K562 (cell line): ENCODE measurements at regions not wholly inside any gene's neighbourhood (a gene's known extent, or its start where the extent isn't known, plus 50 kb on each side); places are given as distances from the start of the nearest gene placed in this dataset.

ENCODE experiments used
- ATAC-seq: fragments of 200-7000 bp; cut with Tn5 transposase; 3 replicates; pipeline ENCODE4 v1.9.1; 2020; ENCODE audit warnings: moderate library complexity
- BruUV-seq: library from RNA; stranded (reverse); fragments of 400-500 nt; replicated peaks from 2 replicates; lab custom pipeline; 2021; lab: Mats Ljungman, UMichigan
- CTCF ChIA-PET: fragments of 300-600 bp; formaldehyde crosslinking; extraction: SDS; loops from one replicate; lab custom pipeline; 2021; ENCODE audit warnings: low intra/inter-chr PET ratio; lab: Yijun Ruan, JAX
- POLR2A ChIA-PET: fragments of 300-600, 350-650 bp; sonication (Branson Sonifier 250); formaldehyde crosslinking; extraction: SDS; loops from one replicate; lab custom pipeline; 2021; ENCODE audit warnings: antibody characterized with exemption, inconsistent platforms; lab: Yijun Ruan, JAX
- DNase-seq, 4 experiments: peaks; one replicate each; pipeline versions ENCODE4 v3.0.0 to v3.0.0-alpha.2; 2011 to 2018; ENCODE audit warnings: low spot score in 3 of 4, mixed read lengths in 3 of 4; ENCODE audit errors: extremely low read depth in 1 of 4
- FAIRE-seq: peaks from 2 replicates; lab custom pipeline; 2011; peaks lifted over from hg19 to GRCh38; lab: Jason Lieb, UNC
- H2AFZ ChIP-seq: 2 replicates; pipeline ENCODE4 v1.6.0; 2011; ENCODE audit warnings: low read depth, low read length, control low read depth, inconsistent platforms
- H3K27ac ChIP-seq: fragments of 200-600 bp; 3 replicates; pipeline ENCODE4 v1.8.0; 2011; ENCODE audit warnings: low read depth, mild to moderate bottlenecking, control low read depth, inconsistent platforms, low read length, moderate library complexity, mixed read lengths; ENCODE audit errors: extremely low read depth
- H3K27me3 ChIP-seq, 2 experiments: fragments of 300-600 bp in 1 of 2; 2 replicates in 1 of 2; 3 replicates in 1 of 2; pipeline versions ENCODE4 v1.6.0 to v1.8.0; 2011; ENCODE audit warnings: inconsistent platforms in 2 of 2, low read length in 2 of 2, mild to moderate bottlenecking in 1 of 2, mixed read lengths in 1 of 2, moderate library complexity in 1 of 2; ENCODE audit not compliant: control insufficient read depth in 2 of 2, insufficient read depth in 2 of 2
- H3K36me3 ChIP-seq: fragments of 300-600 bp; 3 replicates; pipeline ENCODE4 v1.8.0; 2011; ENCODE audit warnings: mild to moderate bottlenecking, low read length, inconsistent platforms; ENCODE audit not compliant: control insufficient read depth, insufficient read depth
- H3K4me1 ChIP-seq, 2 experiments: fragments of 200-600 bp in 1 of 2; replicated peaks in 1 of 2; 2 replicates in 1 of 2; 3 replicates in 1 of 2; pipeline versions ENCODE4 v1.5.1 to v1.8.0; 2011; ENCODE audit warnings: inconsistent platforms in 2 of 2, low read length in 2 of 2, mild to moderate bottlenecking in 1 of 2, mixed read lengths in 1 of 2, moderate library complexity in 1 of 2; ENCODE audit not compliant: control insufficient read depth in 2 of 2, insufficient read depth in 2 of 2
- H3K4me2 ChIP-seq: 2 replicates; pipeline ENCODE4 v1.6.1; 2011; ENCODE audit warnings: low read length, control low read depth, inconsistent platforms, mixed read lengths; ENCODE audit not compliant: insufficient read depth
- H3K4me3 ChIP-seq: fragments of 200-600 bp; sonication (generic), shearing (Covaris generic); 2 replicates; pipeline ENCODE4 v1.5.1; 2016; ENCODE audit warnings: control low read depth, inconsistent platforms
- H3K79me2 ChIP-seq: fragments of 200-600 bp; 3 replicates; pipeline ENCODE4 v1.8.0; 2011; ENCODE audit warnings: low read length, inconsistent platforms; ENCODE audit not compliant: control insufficient read depth, insufficient read depth
- H3K9ac ChIP-seq, 2 experiments: 2 replicates each; pipeline versions ENCODE4 v1.6.0 to v1.6.1; 2011; ENCODE audit warnings: low read depth in 2 of 2, low read length in 2 of 2, control low read depth in 1 of 2, inconsistent platforms in 1 of 2, mild to moderate bottlenecking in 1 of 2, mixed read lengths in 1 of 2; ENCODE audit not compliant: insufficient read depth in 1 of 2
- H3K9me1 ChIP-seq: one replicate; pipeline ENCODE4 v1.6.0; 2011; ENCODE audit warnings: inconsistent platforms, mild to moderate bottlenecking, low read length, moderate library complexity; ENCODE audit not compliant: control insufficient read depth, insufficient read depth
- H3K9me3 ChIP-seq: replicated peaks from 2 replicates; pipeline ENCODE4 v1.5.1; 2011; ENCODE audit warnings: low read depth, low read length, inconsistent platforms; ENCODE audit not compliant: control insufficient read depth, insufficient read depth
- H4K20me1 ChIP-seq: replicated peaks from 2 replicates; pipeline ENCODE4 v1.6.1; 2011; ENCODE audit warnings: low read length, inconsistent platforms, mixed read lengths; ENCODE audit not compliant: control insufficient read depth, insufficient read depth
- BDP1 ChIP-seq: IDR thresholded peaks from 3 replicates; pipeline ENCODE4 v1.6.1; 2011; ENCODE audit not compliant: insufficient read length, insufficient read depth
- CTCF ChIP-seq, 3 experiments: IDR thresholded peaks in 2 of 3; conservative IDR thresholded peaks in 1 of 3; 2 replicates each; pipeline ENCODE4 v1.5.1; 2011 to 2012; ENCODE audit warnings: low read length in 3 of 3, mild to moderate bottlenecking in 3 of 3, control low read depth in 2 of 3, improper control_type of control experiment in 1 of 3, inconsistent platforms in 1 of 3, low read depth in 1 of 3, mixed read lengths in 1 of 3, moderate library complexity in 1 of 3; ENCODE audit not compliant: insufficient read depth in 2 of 3
- FOXJ3 ChIP-seq: sonication (generic); formaldehyde crosslinking; IDR thresholded peaks from 2 replicates; pipeline ENCODE4 v1.4.0; 2020; ENCODE audit warnings: mild to moderate bottlenecking, missing genetic modification reagents
- FUS ChIP-seq: fragments of 200-400 bp; formaldehyde crosslinking; optimal IDR thresholded peaks from 2 replicates; pipeline ENCODE3; 2017; ENCODE audit warnings: low read depth, low read length
- HDAC6 ChIP-seq: IDR thresholded peaks from 2 replicates; pipeline ENCODE4 v1.6.1; 2012; ENCODE audit warnings: low read depth, mild to moderate bottlenecking, control low read depth, inconsistent platforms, low read length, moderate library complexity
- HES1 ChIP-seq: fragments of 450-650 bp; IDR thresholded peaks from 2 replicates; pipeline ENCODE4 v1.6.1; 2016; ENCODE audit warnings: low read depth, mild to moderate bottlenecking, moderate library complexity
- MIER1 ChIP-seq: fragments of 450-650 bp; IDR thresholded peaks from 2 replicates; pipeline ENCODE4 v1.6.1; 2016; ENCODE audit warnings: antibody characterized with exemption, mild to moderate bottlenecking, low read depth
- MLLT1 ChIP-seq, 2 experiments: fragments of 450-650 bp; IDR thresholded peaks; 2 replicates each; pipeline ENCODE4 v1.6.1; 2016
- SREBF2 ChIP-seq: sonication (generic); formaldehyde crosslinking; IDR thresholded peaks from 2 replicates; pipeline ENCODE4 v1.4.0; 2020; ENCODE audit warnings: mild to moderate bottlenecking, missing genetic modification reagents
- SRF ChIP-seq, 2 experiments: fragments of 250-450, 450-650 bp in 1 of 2; sonication (Bioruptor Pico) in 1 of 2; sonication (generic) in 1 of 2; formaldehyde crosslinking; IDR thresholded peaks; 2 replicates each; pipeline versions ENCODE4 v1.5.0 to v1.5.1; 2020 to 2022; ENCODE audit warnings: mild to moderate bottlenecking in 1 of 2, missing genetic modification reagents in 1 of 2
- YBX1 ChIP-seq: fragments of 450-650 bp; IDR thresholded peaks from 2 replicates; pipeline ENCODE4 v1.7.1; 2016; ENCODE audit warnings: mild to moderate bottlenecking
- YY1 ChIP-seq, 3 experiments: IDR thresholded peaks; 2 replicates each; pipeline ENCODE4 v1.6.1; 2011; ENCODE audit warnings: low read length in 2 of 3, mild to moderate bottlenecking in 2 of 3, moderate library complexity in 2 of 3, borderline replicate concordance in 1 of 3, control low read depth in 1 of 3, low read depth in 1 of 3; ENCODE audit not compliant: insufficient read depth in 3 of 3, insufficient replicate concordance in 2 of 3, control insufficient read depth in 1 of 3, insufficient read length in 1 of 3; ENCODE audit errors: extremely low read depth in 1 of 3
- ZBTB11 ChIP-seq, 3 experiments: fragments of 200-800 bp in 1 of 3; fragments of 250-450 bp in 1 of 3; fragments of 450-650 bp in 1 of 3; sonication (Bioruptor Pico) in 1 of 3; sonication (Bioruptor generic) in 1 of 3; formaldehyde crosslinking in 1 of 3; IDR thresholded peaks; 2 replicates each; pipeline versions ENCODE4 v1.6.1 to v1.8.0; 2016 to 2022; ENCODE audit warnings: mild to moderate bottlenecking in 2 of 3, missing genetic modification characterization in 2 of 3, missing compliant biosample characterization in 1 of 3, moderate library complexity in 1 of 3
- ZNF583 ChIP-seq: fragments of 250-450 bp; sonication (Bioruptor Pico); IDR thresholded peaks from 2 replicates; pipeline ENCODE4 v1.4.0; 2020
- ZNF79 ChIP-seq: fragments of 250-450 bp; sonication (Bioruptor Pico); IDR thresholded peaks from 2 replicates; pipeline ENCODE4 v1.4.0; 2020; ENCODE audit warnings: low read depth, mild to moderate bottlenecking, moderate library complexity
- WGBS: fragments of 100-300 bp; shearing (Covaris generic); methylation state at CpG from one replicate; pipeline ENCODE4 v1.1.6; 2016; ENCODE audit warnings: low coverage, mixed read lengths; ENCODE audit not compliant: insufficient coverage; ENCODE audit errors: missing lambda C conversion rate; 5-methylcytosine and 5-hydroxymethylcytosine counted together
- in situ Hi-C: fragments of 300-500 bp; cut with MboI; formaldehyde crosslinking; loops from 4 replicates; pipeline ENCODE4 v1.15.0; 2018; ENCODE audit warnings: inconsistent platforms, mixed read lengths
- intact Hi-C: fragments of 100-400 bp; cut with micrococcal nuclease; formaldehyde crosslinking; loops from 2 replicates; pipeline ENCODE4 v1.14.2; 2022

GRCh38 chr5:38008198-38008597, 168.4 kb upstream of the GDNF start:
- H3K9me1 ChIP-seq, result no peaks in the 10 kb centered on the region
- H3K79me2 ChIP-seq, result no peaks in the 10 kb centered on the region
- no peaks in the 10 kb centered on the region for H4K20me1 ChIP-seq
- no peak for ATAC-seq
- no peak overlapping the region for H3K27ac ChIP-seq
- FAIRE-seq, result no peak
- no peaks in the 10 kb centered on the region for H3K9me3 ChIP-seq
- H3K9ac ChIP-seq, result no peak overlapping the region
- no peak overlapping the region for H3K4me3 ChIP-seq
- POLR2A ChIA-PET, result interaction anchor here (0.6 kb wide), 1 partner anchor 1391 kb away, joined by 3 read pairs; no protein-coding TSS in a partner anchor
- H3K4me1 ChIP-seq, result no peaks in the 10 kb centered on the region
- no TSS peak for BruUV-seq
- DNase-seq, result no peak
- 0% methylated on average over 1 of the region's 1 CpG for WGBS
- in situ Hi-C loops, result no loop called here
- intact Hi-C loops, result no loop called here
- no peaks in the 10 kb centered on the region for H3K27me3 ChIP-seq
- CTCF ChIA-PET, result no interaction called here
- no peaks in the 10 kb centered on the region for H3K36me3 ChIP-seq
- H3K4me2 ChIP-seq, result no peak overlapping the region
- no peak overlapping the region for H2AFZ ChIP-seq
- TF ChIP-seq SRF (CRISPR knock-in tag; IDR thresholded peaks at IDR 0.05) (no peak), HES1 (no peak), CTCF (IDR thresholded peaks at IDR 0.05 in 2 of 3, conservative IDR thresholded peaks at IDR 0.05 in 1 of 3; ENCODE audit: insufficient read depth in 2 of 3, low read depth in 1 of 3, low read length in 3 of 3) (no peak), BDP1 (no peak), YY1 (IDR thresholded peaks at IDR 0.05; ENCODE audit: borderline replicate concordance in 1 of 3, control insufficient read depth in 1 of 3, extremely low read depth in 1 of 3, insufficient read depth in 3 of 3, insufficient read length in 1 of 3, insufficient replicate concordance in 2 of 3, low read depth in 1 of 3, low read length in 2 of 3) (no peak), ZNF583 (CRISPR knock-in tag) (no peak), ZBTB11 (CRISPR knock-in tag; IDR thresholded peaks at IDR 0.05) (no peak), MIER1 (no peak), ZNF79 (CRISPR knock-in tag) (no peak), HDAC6 (no peak), MLLT1 (IDR thresholded peaks at IDR 0.05) (no peak), SREBF2 (CRISPR knock-in tag) (no peak), FOXJ3 (no peak), FUS (no peak), YBX1 (no peak)
